ENCODE measurements at regions not wholly inside any gene's neighbourhood (a gene's known extent, or its start where the extent isn't known, plus 50 kb on each side); places are given as distances from the start of the nearest gene placed in this dataset.

DNA sequence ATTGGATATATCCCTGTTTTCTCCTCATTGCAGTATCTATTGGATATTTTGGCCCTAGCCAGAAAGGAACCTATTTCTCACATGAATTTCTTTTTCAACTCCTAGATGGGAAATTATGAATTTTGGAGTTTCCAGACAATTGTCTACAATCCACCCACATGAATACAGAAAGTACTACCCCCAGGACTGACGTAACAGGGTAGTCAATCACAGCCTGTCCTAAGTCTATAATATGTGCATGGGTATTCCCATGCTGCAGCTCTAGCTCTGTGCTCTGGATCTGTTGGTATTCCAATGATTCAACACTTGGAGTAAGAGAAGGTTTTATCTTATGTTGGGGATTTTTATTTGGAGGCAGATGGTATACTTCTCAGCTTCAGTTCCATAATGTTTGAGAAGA lies 393.1 kb upstream of the ARRDC4 start:
- no peak overlapping the region for H3K4me3 ChIP-seq (ENCODE audit: low read depth, low read length)
- TF ChIP-seq, protein P1, sequence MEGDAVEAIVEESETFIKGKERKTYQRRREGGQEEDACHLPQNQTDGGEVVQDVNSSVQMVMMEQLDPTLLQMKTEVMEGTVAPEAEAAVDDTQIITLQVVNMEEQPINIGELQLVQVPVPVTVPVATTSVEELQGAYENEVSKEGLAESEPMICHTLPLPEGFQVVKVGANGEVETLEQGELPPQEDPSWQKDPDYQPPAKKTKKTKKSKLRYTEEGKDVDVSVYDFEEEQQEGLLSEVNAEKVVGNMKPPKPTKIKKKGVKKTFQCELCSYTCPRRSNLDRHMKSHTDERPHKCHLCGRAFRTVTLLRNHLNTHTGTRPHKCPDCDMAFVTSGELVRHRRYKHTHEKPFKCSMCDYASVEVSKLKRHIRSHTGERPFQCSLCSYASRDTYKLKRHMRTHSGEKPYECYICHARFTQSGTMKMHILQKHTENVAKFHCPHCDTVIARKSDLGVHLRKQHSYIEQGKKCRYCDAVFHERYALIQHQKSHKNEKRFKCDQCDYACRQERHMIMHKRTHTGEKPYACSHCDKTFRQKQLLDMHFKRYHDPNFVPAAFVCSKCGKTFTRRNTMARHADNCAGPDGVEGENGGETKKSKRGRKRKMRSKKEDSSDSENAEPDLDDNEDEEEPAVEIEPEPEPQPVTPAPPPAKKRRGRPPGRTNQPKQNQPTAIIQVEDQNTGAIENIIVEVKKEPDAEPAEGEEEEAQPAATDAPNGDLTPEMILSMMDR (IDR thresholded peaks at IDR 0.05; ENCODE audit: borderline replicate concordance, insufficient read depth, low read depth, low read length): no peak

DNA sequence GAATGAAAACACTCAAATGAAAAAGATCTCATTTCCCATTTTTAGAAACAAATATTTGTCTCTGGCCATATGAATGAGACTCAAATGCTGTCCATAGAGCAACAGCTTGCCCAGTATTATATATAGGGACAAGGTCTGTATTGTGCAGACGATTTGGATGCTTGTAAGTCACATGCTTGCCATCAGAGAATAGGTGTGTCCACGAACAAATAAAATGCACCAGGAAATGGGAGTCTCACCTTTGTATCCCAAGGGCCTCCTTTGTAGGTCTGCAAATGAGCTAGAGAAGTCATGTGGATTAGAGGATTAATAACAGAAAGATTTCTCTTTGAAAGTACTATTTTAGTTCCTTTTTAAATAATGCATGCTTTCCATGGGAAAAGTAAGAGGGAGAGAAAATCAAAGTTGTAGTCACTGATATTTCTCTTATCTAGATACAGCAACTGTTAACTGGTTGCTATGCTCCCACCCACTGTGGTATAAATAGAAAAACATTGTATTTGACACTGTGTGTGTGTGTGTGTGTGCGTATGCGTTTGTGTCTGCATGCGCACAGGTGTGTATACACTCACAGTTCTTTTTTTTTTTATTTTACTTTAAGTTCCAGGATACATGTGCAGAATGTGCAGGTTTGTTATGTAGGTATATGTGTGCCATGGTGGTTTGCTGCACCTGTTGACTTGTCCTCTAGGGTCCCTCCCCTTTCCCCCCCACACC lies 383.4 kb upstream of the ARRDC4 start:
- H3K4me3 ChIP-seq (ENCODE audit: low read depth, low read length): no peak overlapping the region
- TF ChIP-seq, protein P1 (IDR thresholded peaks at IDR 0.05; ENCODE audit: borderline replicate concordance, insufficient read depth, low read depth, low read length): no peak

DNA sequence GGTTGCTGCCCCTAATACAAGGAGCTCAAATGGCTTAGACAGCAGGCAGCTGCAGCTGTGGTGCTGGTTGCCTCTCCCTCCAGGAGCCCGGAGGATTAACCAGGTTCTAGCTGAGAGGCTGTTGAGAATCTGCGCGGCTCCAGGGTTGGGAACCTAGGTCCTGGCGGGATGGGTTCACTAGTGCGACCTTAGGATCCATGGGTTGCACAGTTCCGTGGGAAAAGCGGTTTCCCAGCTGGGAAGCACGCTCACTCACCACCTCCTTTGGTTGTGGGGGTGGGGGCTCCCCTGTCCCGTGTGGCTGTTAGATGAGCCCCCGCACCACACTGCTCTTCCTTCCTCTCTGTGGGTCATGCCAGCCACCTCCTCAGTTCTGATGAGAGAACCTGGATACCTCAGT lies 375.1 kb upstream of the ARRDC4 start:
- H3K4me3 ChIP-seq (ENCODE audit: low read depth, low read length): no peak overlapping the region
- TF ChIP-seq, protein P1 (IDR thresholded peaks at IDR 0.05; ENCODE audit: borderline replicate concordance, insufficient read depth, low read depth, low read length): no peak

DNA sequence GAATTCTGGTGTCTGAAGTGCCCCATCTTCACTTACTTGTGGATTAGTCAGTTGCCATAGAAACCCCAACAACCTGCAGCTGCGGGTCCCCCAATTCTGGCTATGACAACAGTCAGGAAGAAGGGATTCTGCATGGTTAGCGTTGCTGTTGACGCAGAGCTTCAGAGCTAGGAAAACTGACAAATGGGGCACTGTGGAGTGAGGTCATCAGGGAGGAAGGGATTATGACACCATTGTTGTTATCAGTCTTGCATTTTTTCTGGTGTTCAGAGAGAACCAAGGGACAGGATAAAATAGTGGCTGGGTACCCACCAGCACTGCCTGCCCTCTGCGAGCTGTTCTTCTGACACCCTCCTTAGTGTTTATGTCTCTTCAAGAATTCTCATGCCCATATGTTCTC lies 367.7 kb upstream of the ARRDC4 start:
- TF ChIP-seq, protein P1 (IDR thresholded peaks at IDR 0.05; ENCODE audit: borderline replicate concordance, insufficient read depth, low read depth, low read length): no peak
- no peak overlapping the region for H3K4me3 ChIP-seq (ENCODE audit: low read depth, low read length)

DNA sequence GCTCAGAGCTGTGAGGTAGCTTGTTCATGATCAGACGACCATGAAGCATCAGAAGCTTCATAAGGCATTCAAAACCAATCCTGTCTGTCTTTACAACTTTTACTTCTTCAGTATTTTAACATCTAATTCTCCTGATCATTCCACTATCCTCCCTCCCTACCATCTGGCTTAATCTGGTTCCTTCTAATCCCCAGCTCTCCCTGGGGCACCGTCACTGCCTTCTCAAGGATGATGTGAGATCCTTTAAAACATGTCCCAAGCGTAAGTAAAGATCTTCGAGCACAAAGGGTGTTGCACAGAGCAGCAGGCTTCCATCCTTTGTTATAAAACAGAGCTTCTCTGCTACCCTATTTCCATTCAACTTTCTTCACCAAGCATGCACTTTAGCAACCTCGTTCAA lies 362.7 kb upstream of the ARRDC4 start:
- no peak overlapping the region for H3K4me3 ChIP-seq (ENCODE audit: low read depth, low read length)

DNA sequence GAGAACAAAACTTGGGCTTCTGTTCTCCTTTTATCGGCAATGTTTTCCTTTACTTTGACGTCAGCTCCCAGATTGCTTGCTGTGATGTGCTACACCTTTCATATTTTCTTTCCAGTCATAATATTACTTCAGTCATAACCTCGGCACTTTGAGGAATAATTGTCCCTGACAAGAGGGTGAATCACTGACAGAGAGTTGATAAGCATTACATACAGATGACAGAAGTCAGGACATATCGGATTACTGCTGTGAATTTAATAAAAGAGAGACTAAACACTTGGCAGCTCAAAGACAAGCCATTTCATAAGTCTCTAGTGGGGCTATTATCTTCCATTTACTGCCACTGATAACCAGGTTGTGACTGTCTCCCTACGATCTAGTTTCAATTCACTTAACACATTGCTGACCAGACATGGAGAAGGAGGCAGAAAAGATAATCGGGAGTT lies 362.1 kb upstream of the ARRDC4 start:
- H3K4me3 ChIP-seq (ENCODE audit: low read depth, low read length): no peak overlapping the region
- TF ChIP-seq, protein P1 (IDR thresholded peaks at IDR 0.05; ENCODE audit: borderline replicate concordance, insufficient read depth, low read depth, low read length): no peak

More for the DNA sequence above, 362.7 kb upstream of the ARRDC4 start:
- TF ChIP-seq, protein P1 (IDR thresholded peaks at IDR 0.05; ENCODE audit: borderline replicate concordance, insufficient read depth, low read depth, low read length): no peak

DNA sequence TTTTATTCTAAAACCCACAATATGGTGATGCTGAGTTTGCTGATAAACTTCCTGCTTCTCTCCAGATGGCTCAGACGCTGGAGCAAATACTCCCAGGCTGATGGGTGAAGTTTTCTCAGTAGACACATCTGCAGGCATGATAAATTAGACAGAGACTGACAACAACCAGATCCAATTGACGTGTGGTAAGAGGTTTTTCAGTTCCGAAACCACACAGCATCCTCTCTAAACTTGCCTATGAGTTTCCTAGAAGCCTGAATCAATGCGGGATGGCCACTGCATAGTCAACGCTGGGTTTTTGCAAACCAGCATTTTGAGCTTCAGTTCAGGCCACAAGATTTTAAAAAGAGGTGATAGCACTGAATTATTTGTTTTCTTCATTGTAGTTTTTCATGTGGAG lies 360.3 kb upstream of the ARRDC4 start:
- TF ChIP-seq, protein P1 (IDR thresholded peaks at IDR 0.05; ENCODE audit: borderline replicate concordance, insufficient read depth, low read depth, low read length): no peak
- H3K4me3 ChIP-seq (ENCODE audit: low read depth, low read length): no peak overlapping the region
